CD8-positive, alpha-beta memory T cell (primary cell): ENCODE measurements at regions not wholly inside any gene's neighbourhood (a gene's known extent, or its start where the extent isn't known, plus 50 kb on each side); places are given as distances from the start of the nearest gene placed in this dataset.

ENCODE experiments used
- CTCF ChIA-PET: fragments of 350-600 bp; sonication (Branson Sonifier 250); formaldehyde crosslinking; loops from one replicate; lab custom pipeline; 2021; ENCODE audit warnings: antibody characterized with exemption; lab: Charles Lee
- POLR2A ChIA-PET: fragments of 350-600 bp; sonication (Branson Sonifier 250); formaldehyde crosslinking; loops from one replicate; lab custom pipeline; 2021; ENCODE audit warnings: antibody characterized with exemption; lab: Charles Lee
- DNase-seq, 5 donors: peaks; one replicate each; pipeline versions ENCODE4 v3.0.0 to v3.0.0-alpha.2; 2020 to 2022; ENCODE audit warnings: mixed read lengths in 1 of 5
- H3K27ac ChIP-seq: one replicate; pipeline ENCODE4 v1.7.0; 2013; ENCODE audit warnings: low read depth, mild to moderate bottlenecking, low read length, moderate library complexity
- H3K27me3 ChIP-seq: 2 replicates; pipeline ENCODE4 v1.7.0; 2013; ENCODE audit warnings: low read length, mild to moderate bottlenecking; ENCODE audit not compliant: insufficient read depth, poor library complexity, severe bottlenecking
- H3K36me3 ChIP-seq: 2 replicates; pipeline ENCODE4 v1.7.0; 2013; ENCODE audit warnings: mild to moderate bottlenecking, low read length, moderate library complexity; ENCODE audit not compliant: insufficient read depth
- H3K4me1 ChIP-seq: 2 replicates; pipeline ENCODE4 v1.7.0; 2013; ENCODE audit warnings: mild to moderate bottlenecking, low read length, moderate library complexity; ENCODE audit not compliant: insufficient read depth
- H3K4me3 ChIP-seq: 2 replicates; pipeline ENCODE4 v1.7.0; 2013; ENCODE audit warnings: mild to moderate bottlenecking, low read length
- H3K9me3 ChIP-seq: 2 replicates; pipeline ENCODE4 v1.7.0; 2013; ENCODE audit warnings: mild to moderate bottlenecking, low read length
- H3K27ac Mint-ChIP-seq, 8 donors: one replicate each; pipeline ENCODE4 v1.8.0; 2020 to 2021; ENCODE audit warnings: mixed read lengths in 8 of 8, mild to moderate bottlenecking in 6 of 8, inconsistent platforms in 3 of 8, moderate library complexity in 3 of 8
- H3K27me3 Mint-ChIP-seq, 2 donors: one replicate each; pipeline ENCODE4 v1.8.0; 2020 to 2021; ENCODE audit warnings: mixed read lengths in 2 of 2, mild to moderate bottlenecking in 1 of 2, moderate library complexity in 1 of 2
- H3K36me3 Mint-ChIP-seq, 3 donors: one replicate each; pipeline ENCODE4 v1.8.0; 2020 to 2021; ENCODE audit warnings: mixed read lengths in 3 of 3, inconsistent platforms in 1 of 3, mild to moderate bottlenecking in 1 of 3
- H3K4me1 Mint-ChIP-seq, 3 donors: one replicate each; pipeline ENCODE4 v1.8.0; 2020 to 2021; ENCODE audit warnings: mixed read lengths in 3 of 3, inconsistent platforms in 1 of 3, mild to moderate bottlenecking in 1 of 3
- H3K4me3 Mint-ChIP-seq, 7 donors: one replicate each; pipeline ENCODE4 v1.8.0; 2020 to 2021; ENCODE audit warnings: mixed read lengths in 7 of 7, mild to moderate bottlenecking in 6 of 7, moderate library complexity in 4 of 7, inconsistent platforms in 2 of 7
- H3K9me3 Mint-ChIP-seq, 5 donors: one replicate each; pipeline ENCODE4 v1.8.0; 2020 to 2022; ENCODE audit warnings: mixed read lengths in 5 of 5, mild to moderate bottlenecking in 3 of 5, moderate library complexity in 2 of 5, inconsistent platforms in 1 of 5

DNA sequence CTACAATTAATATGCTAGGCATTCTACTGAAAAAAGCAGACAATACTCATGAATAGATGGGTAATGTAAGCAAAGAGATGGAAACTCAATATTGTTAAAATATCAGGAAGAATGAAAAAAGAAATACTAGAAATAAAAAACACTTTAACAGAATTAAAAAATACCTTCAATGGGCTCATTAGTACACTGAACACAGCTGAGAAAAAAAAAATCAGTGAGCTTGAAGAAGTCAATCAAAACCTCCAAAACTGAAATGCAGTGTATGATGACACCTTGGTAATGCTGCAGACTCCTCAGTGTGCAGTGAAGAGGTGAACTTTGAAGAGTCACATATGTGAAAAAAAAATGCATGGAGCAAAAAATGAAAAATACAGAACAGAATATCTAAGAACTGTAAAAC lies 227.2 kb downstream of the TMEM26 start:
- H3K4me1 Mint-ChIP-seq, result no peaks in the 10 kb centered on the region
- Histone ChIP-seq H3K9me3 (peaks cover 3% of the 10 kb centered on the region), H3K4me1 (no peaks in the 10 kb centered on the region), H3K36me3 (no peaks in the 10 kb centered on the region), H3K4me3 (no peak overlapping the region), H3K27me3 (no peaks in the 10 kb centered on the region), H3K27ac (no peak overlapping the region)
- H3K27ac Mint-ChIP-seq, result no peak overlapping the region
- DNase-seq, result no peak
- ChIA-PET POLR2A (interaction anchor here (0.7 kb wide), 1 partner anchor 13 kb away, joined by 3 read pairs; no protein-coding TSS in a partner anchor), CTCF (no interaction called here)
- H3K4me3 Mint-ChIP-seq, result no peak overlapping the region
- H3K36me3 Mint-ChIP-seq, result no peaks in the 10 kb centered on the region
- H3K9me3 Mint-ChIP-seq, result peaks cover 5 to 26% (median 14%) of the 10 kb centered on the region in 5 donors
- peaks cover 3 to 8% of the 10 kb centered on the region in 2 donors for H3K27me3 Mint-ChIP-seq

DNA sequence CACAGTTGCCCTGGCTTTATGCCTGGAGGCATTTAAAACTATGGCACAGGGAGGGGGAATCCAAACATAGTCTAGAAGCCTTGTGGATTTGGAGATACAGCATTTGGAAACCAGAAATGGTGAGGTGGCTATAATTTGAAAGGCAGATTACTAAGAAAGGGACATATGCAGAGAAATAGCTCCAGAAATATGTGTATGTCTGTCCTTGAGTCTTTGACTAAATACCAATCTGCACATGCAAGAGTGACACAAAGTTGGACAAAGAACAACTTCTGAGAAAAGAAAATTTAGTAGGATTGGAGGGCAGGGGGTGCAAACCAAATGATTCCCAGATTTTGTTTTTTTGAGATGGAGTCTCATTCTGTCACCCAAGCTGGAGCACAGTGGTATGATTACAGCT lies 229.6 kb downstream of the TMEM26 start:
- no peak overlapping the region for H3K27ac Mint-ChIP-seq
- POLR2A ChIA-PET, result no interaction called here
- peaks cover 5 to 20% (median 15%) of the 10 kb centered on the region in 5 donors for H3K9me3 Mint-ChIP-seq

DNA sequence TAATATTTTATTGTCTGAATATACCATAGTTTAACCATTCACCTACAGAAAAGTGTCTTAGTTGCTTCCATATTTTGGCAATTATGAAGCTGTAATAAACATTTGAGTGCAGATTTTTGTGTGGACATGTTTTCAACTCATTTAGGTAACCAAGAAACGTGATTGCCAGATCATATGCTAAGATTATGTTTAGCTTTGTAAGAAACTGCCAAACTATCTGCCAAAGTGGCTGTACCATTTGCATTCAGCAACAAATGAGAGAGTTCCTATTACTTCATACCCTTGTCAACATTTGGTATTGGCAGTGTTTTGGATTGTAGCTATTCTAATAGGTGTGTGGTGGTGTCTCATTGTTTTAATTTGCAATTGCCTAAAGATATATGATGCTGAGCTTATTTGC lies 233.5 kb downstream of the TMEM26 start:
- CTCF ChIA-PET, result no interaction called here
- Mint-ChIP-seq H3K36me3 (no peaks in the 10 kb centered on the region), H3K27ac (no peak overlapping the region)

More for the DNA sequence above, 229.6 kb downstream of the TMEM26 start:
- H3K36me3 Mint-ChIP-seq, result no peaks in the 10 kb centered on the region
- Histone ChIP-seq H3K4me3 (no peak overlapping the region), H3K27me3 (no peaks in the 10 kb centered on the region), H3K4me1 (no peaks in the 10 kb centered on the region), H3K36me3 (no peaks in the 10 kb centered on the region), H3K27ac (no peak overlapping the region), H3K9me3 (peaks cover 3% of the 10 kb centered on the region)
- H3K4me3 Mint-ChIP-seq, result no peak overlapping the region
- CTCF ChIA-PET, result no interaction called here
- DNase-seq, result no peak
- no peaks in the 10 kb centered on the region for H3K4me1 Mint-ChIP-seq
- H3K27me3 Mint-ChIP-seq, result peaks cover 3 to 17% of the 10 kb centered on the region in 2 donors

DNA sequence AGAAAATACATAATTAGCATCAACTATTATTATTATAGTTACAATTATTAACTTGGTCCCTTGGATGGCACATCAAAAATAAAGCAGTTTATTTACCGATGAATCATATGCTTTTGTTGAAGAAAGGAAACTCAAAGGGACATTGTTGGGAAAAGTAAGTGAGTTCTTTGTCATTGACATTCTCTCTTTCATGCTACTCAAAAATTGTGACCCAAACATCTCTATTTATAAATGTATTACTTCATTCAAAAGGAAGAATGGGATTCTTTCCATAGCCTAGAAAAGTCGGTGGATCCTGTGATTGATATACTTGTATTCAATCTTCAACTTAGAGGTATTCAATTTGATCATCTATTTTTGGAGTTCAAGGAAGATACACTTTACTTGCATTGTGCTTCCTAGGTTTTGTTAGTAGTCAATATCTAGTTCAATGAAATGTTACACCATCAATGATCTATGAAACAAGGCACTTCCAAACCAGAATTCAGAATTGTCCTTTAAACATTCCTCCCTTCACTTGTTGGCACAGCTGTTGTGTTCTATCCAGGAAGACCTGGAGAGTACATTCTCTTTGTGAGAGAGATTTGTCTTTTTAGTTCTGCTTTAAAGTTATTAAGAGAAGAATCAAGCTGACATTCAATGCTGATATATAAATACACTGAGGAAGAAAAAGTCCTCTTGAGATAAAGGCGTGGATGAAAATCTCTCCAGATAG lies 235.2 kb downstream of the TMEM26 start:
- no peak for DNase-seq

More for the DNA sequence above, 233.5 kb downstream of the TMEM26 start:
- POLR2A ChIA-PET, result no interaction called here
- Mint-ChIP-seq H3K9me3 (peaks cover 0 to 10% (median 7%) of the 10 kb centered on the region in 5 donors), H3K4me1 (no peaks in the 10 kb centered on the region), H3K27me3 (peaks cover 3 to 19% of the 10 kb centered on the region in 2 donors), H3K4me3 (no peak overlapping the region)
- no peaks in the 10 kb centered on the region for H3K36me3 ChIP-seq
- H3K9me3 ChIP-seq, result no peaks in the 10 kb centered on the region
- H3K4me3 ChIP-seq, result no peak overlapping the region
- DNase-seq, result no peak
- no peaks in the 10 kb centered on the region for H3K4me1 ChIP-seq
- no peak overlapping the region for H3K27ac ChIP-seq
- H3K27me3 ChIP-seq, result no peaks in the 10 kb centered on the region

DNA sequence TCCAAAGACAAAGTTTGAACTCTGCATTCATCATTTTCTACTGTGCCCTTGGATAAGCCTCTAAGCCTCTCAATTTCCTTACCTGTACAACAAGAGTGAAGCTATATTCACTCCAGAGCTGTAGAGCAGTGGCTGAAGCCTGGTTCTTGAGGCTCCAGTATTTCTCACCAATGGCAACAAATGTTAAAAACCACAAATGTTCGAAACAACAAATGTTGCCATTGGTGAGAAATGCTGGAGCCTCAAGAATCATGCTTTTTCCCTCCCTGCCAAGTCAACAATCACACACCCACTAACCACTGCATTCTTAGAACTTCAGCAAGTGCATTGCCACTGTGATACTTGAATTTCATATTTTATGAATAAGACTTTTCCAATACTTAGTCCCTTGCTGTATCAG lies 237.9 kb downstream of the TMEM26 start:
- H3K9me3 Mint-ChIP-seq, result peaks cover 0 to 5% (median 0%) of the 10 kb centered on the region in 5 donors
- H3K9me3 ChIP-seq, result no peaks in the 10 kb centered on the region
- no peak for DNase-seq
- no peak overlapping the region for H3K27ac Mint-ChIP-seq
- no peaks in the 10 kb centered on the region for H3K27me3 ChIP-seq
- no peaks in the 10 kb centered on the region for H3K4me1 ChIP-seq
- no peaks in the 10 kb centered on the region for H3K36me3 ChIP-seq
- ChIA-PET POLR2A (no interaction called here), CTCF (interaction anchor here (0.7 kb wide), 1 partner anchor 14 kb away, joined by 3 read pairs; no protein-coding TSS in a partner anchor)
- H3K4me3 ChIP-seq, result no peak overlapping the region
- no peak overlapping the region for H3K4me3 Mint-ChIP-seq
- no peaks in the 10 kb centered on the region for H3K4me1 Mint-ChIP-seq
- no peak overlapping the region for H3K27ac ChIP-seq
- H3K27me3 Mint-ChIP-seq, result peaks cover 3 to 13% of the 10 kb centered on the region in 2 donors
- no peaks in the 10 kb centered on the region for H3K36me3 Mint-ChIP-seq

More for the DNA sequence above, 235.2 kb downstream of the TMEM26 start:
- no peaks in the 10 kb centered on the region for H3K36me3 ChIP-seq
- no peak overlapping the region for H3K27ac ChIP-seq
- Mint-ChIP-seq H3K36me3 (no peaks in the 10 kb centered on the region), H3K27me3 (peaks cover 3 to 21% of the 10 kb centered on the region in 2 donors), H3K4me1 (no peaks in the 10 kb centered on the region), H3K4me3 (no peak overlapping the region), H3K9me3 (peaks cover 0 to 6% (median 2%) of the 10 kb centered on the region in 5 donors), H3K27ac (no peak overlapping the region)
- H3K4me1 ChIP-seq, result no peaks in the 10 kb centered on the region
- POLR2A ChIA-PET, result no interaction called here
- no peaks in the 10 kb centered on the region for H3K9me3 ChIP-seq
- CTCF ChIA-PET, result no interaction called here
- no peak overlapping the region for H3K4me3 ChIP-seq
- H3K27me3 ChIP-seq, result no peaks in the 10 kb centered on the region

DNA sequence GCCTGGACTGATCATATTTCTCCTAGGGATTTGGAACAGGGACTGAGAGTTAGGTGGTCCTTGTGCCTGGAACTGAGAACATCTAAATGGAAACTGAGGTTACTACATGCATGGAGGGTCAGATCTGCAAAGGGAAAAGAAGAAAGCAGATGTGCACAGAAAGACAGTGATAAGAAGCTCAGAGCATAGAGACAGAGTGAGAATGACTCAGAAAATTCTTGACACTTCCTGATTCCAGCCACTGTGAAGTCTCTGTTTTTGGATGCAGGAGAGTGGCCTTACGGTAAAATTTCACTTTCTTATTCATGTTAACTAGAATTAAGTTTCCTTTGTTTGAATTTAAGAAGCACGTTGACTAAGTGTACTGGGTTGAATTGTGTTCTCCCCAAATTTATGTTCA lies 241.7 kb downstream of the TMEM26 start:
- POLR2A ChIA-PET, result no interaction called here
- DNase-seq, result no peak
- no peak overlapping the region for H3K27ac Mint-ChIP-seq
- no peaks in the 10 kb centered on the region for H3K36me3 ChIP-seq
- H3K27me3 ChIP-seq, result no peaks in the 10 kb centered on the region
- no peaks in the 10 kb centered on the region for H3K4me1 Mint-ChIP-seq
- H3K4me3 ChIP-seq, result no peak overlapping the region
- no peaks in the 10 kb centered on the region for H3K4me1 ChIP-seq
- no peaks in the 10 kb centered on the region for H3K36me3 Mint-ChIP-seq
- CTCF ChIA-PET, result no interaction called here
- H3K9me3 ChIP-seq, result no peaks in the 10 kb centered on the region
- peaks cover 0 to 4% (median 0%) of the 10 kb centered on the region in 5 donors for H3K9me3 Mint-ChIP-seq
- H3K27me3 Mint-ChIP-seq, result peaks cover 3 to 5% of the 10 kb centered on the region in 2 donors
- H3K4me3 Mint-ChIP-seq, result no peak overlapping the region
- no peak overlapping the region for H3K27ac ChIP-seq

DNA sequence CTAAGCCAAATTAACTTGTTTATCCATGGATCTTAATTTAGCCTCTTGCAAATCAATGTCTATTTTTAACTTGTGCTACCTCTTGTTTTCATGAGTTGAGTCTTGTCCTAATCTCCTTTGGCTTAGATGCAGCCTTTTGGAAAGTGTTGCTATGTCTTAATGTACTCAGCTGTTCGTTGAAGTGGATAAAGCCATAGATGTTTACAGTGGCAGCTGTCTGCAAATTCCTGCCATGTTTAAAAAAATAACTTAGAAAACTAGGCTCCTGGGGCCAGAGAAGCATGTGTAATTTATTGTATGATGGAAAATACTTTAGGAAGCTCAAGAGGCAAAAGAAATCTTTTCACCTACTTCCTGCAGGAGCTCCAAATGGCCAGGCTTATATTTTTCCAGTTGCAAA lies 253.1 kb upstream of the RHOBTB1 start:
- Histone ChIP-seq H3K27me3 (no peaks in the 10 kb centered on the region), H3K36me3 (no peaks in the 10 kb centered on the region), H3K4me1 (no peaks in the 10 kb centered on the region), H3K4me3 (no peak overlapping the region), H3K27ac (no peak overlapping the region), H3K9me3 (no peaks in the 10 kb centered on the region)
- CTCF ChIA-PET, result interaction anchor here (1.6 kb wide), 1 partner anchor 13 kb away, joined by 3 read pairs; no protein-coding TSS in a partner anchor
- no peaks in the 10 kb centered on the region for H3K36me3 Mint-ChIP-seq
- no peak overlapping the region for H3K4me3 Mint-ChIP-seq
- no peak for DNase-seq
- H3K27me3 Mint-ChIP-seq, result peaks cover 1 to 6% of the 10 kb centered on the region in 2 donors
- H3K9me3 Mint-ChIP-seq, result peaks cover 0 to 3% (median 0%) of the 10 kb centered on the region in 5 donors
- POLR2A ChIA-PET, result no interaction called here
- H3K4me1 Mint-ChIP-seq, result no peaks in the 10 kb centered on the region
- no peak overlapping the region for H3K27ac Mint-ChIP-seq

DNA sequence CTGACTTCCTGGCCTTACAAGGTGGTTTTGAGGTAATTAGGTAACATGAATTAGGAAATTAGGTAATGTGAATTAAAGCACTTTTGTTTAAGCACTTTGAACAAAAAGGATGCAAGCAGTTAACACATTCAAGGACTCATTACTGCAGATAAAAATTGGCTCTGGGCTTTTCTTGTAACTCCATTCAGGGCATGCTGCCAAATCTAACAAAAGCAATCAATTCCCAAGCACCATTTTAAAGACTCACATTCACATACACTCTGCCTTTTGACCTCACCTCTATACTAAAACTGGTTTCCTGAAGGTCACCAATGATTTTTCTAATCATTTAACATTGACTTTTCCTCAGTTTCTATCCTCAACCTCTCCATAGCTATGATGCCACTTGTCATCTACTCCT lies 251.2 kb upstream of the RHOBTB1 start:
- Mint-ChIP-seq H3K9me3 (peaks cover 0 to 6% (median 3%) of the 10 kb centered on the region in 5 donors), H3K36me3 (no peaks in the 10 kb centered on the region), H3K4me3 (no peak overlapping the region), H3K27ac (no peak overlapping the region), H3K4me1 (no peaks in the 10 kb centered on the region), H3K27me3 (peaks cover 1 to 10% of the 10 kb centered on the region in 2 donors)
- ChIA-PET POLR2A (no interaction called here), CTCF (no interaction called here)
- Histone ChIP-seq H3K27ac (no peak overlapping the region), H3K9me3 (no peaks in the 10 kb centered on the region), H3K4me1 (no peaks in the 10 kb centered on the region), H3K4me3 (no peak overlapping the region), H3K36me3 (no peaks in the 10 kb centered on the region), H3K27me3 (no peaks in the 10 kb centered on the region)
- DNase-seq, result no peak
